Tibial artery (tissue), 4 donors: ENCODE measurements at regions not wholly inside any gene's neighbourhood (a gene's known extent, or its start where the extent isn't known, plus 50 kb on each side); places are given as distances from the start of the nearest gene placed in this dataset.
"Not testable (repeated sequence)": the region's sequence is repeated elsewhere in the genome, so short reads cannot be mapped to it uniquely, and the experiment has no call there.

Experiments used
- DNase-seq, 2 donors: peaks; one replicate each; pipeline ENCODE4 v3.0.0-alpha.2; 2019
- H3K27ac ChIP-seq, 2 donors: fragments of 200-600 bp; sonication (generic) in 1 of 2; 1 replicate in 1 of 2; 2 replicates in 1 of 2; pipeline ENCODE4 v1.5.1; 2018 to 2019; ENCODE audit warnings: mild to moderate bottlenecking in 1 of 2
- H3K27me3 ChIP-seq, 2 donors: fragments of 200-600 bp; sonication (generic) in 1 of 2; one replicate each; pipeline versions ENCODE4 v1.5.1 to v1.6.0; 2016 to 2019
- H3K36me3 ChIP-seq, 3 donors: fragments of 200-600 bp; sonication (generic) in 2 of 3; one replicate each; pipeline ENCODE4 v1.5.1; 2016 to 2019; ENCODE audit warnings: mild to moderate bottlenecking in 2 of 3
- H3K4me1 ChIP-seq, 4 donors: fragments of 200-600 bp; sonication (generic) in 2 of 4; 1 replicate in 3 of 4; 2 replicates in 1 of 4; pipeline ENCODE4 v1.5.1; 2016 to 2019
- H3K4me3 ChIP-seq, 2 donors: fragments of 200-600 bp; sonication (generic) in 1 of 2; 1 replicate in 1 of 2; 2 replicates in 1 of 2; pipeline ENCODE4 v1.5.1; 2018 to 2019; ENCODE audit warnings: mild to moderate bottlenecking in 2 of 2
- H3K9me3 ChIP-seq, 3 donors: fragments of 200-600 bp; sonication (generic) in 1 of 3; one replicate each; pipeline ENCODE4 v1.5.1; 2016 to 2019
- CTCF ChIP-seq, 2 experiments: fragments of 200-600 bp in 1 of 2; fragments of 450-650 bp in 1 of 2; IDR thresholded peaks; one replicate each; pipeline ENCODE4 v1.5.1; 2017 to 2019; ENCODE audit warnings: antibody characterized with exemption in 2 of 2, mild to moderate bottlenecking in 1 of 2, moderate library complexity in 1 of 2
- intact Hi-C: fragments of 100-400 bp; cut with DNase I; formaldehyde crosslinking; loops from one replicate; pipeline ENCODE4 v1.15.0; 2023; ENCODE audit warnings: low total_unique reads

- intact Hi-C loops = no loop called here
- Histone ChIP-seq H3K27ac (no peak overlapping the region), H3K4me1 (no peaks in the 10 kb centered on the region), H3K27me3 (peaks cover 0 to 6% of the 10 kb centered on the region in 2 donors), H3K36me3 (no peaks in the 10 kb centered on the region), H3K4me3 (no peak overlapping the region), H3K9me3 (no peaks in the 10 kb centered on the region)
- no peak for DNase-seq
- TF ChIP-seq CTCF (IDR thresholded peaks at IDR 0.05) = no peak
Measured at GRCh38 chr17:34474706-34475105, 104.7 kb upstream of the TMEM132E start.

GRCh38 chr17:34472363-34472762 lies 107.0 kb upstream of the TMEM132E start:
- Histone ChIP-seq H3K4me1 (no peaks in the 10 kb centered on the region), H3K27ac (no peak overlapping the region), H3K9me3 (no peaks in the 10 kb centered on the region), H3K27me3 (peaks cover 0 to 7% of the 10 kb centered on the region in 2 donors), H3K4me3 (no peak overlapping the region), H3K36me3 (no peaks in the 10 kb centered on the region)
- TF ChIP-seq CTCF (IDR thresholded peaks at IDR 0.05) = no peak
- DNase-seq = no peak
- intact Hi-C loops = no loop called here

GRCh38 chr17:34471278-34471677 lies 108.1 kb upstream of the TMEM132E start:
- H3K4me1 ChIP-seq, H3K27ac ChIP-seq, H3K4me3 ChIP-seq, intact Hi-C loops, H3K36me3 ChIP-seq, DNase-seq, H3K9me3 ChIP-seq: not testable (repeated sequence)
- peaks cover 0 to 14% of the 10 kb centered on the region in 2 donors for H3K27me3 ChIP-seq

GRCh38 chr17:34465789-34466188 lies 102.8 kb upstream of the CCL1 start:
- DNase-seq = no peak
- Histone ChIP-seq H3K4me1 (no peaks in the 10 kb centered on the region), H3K36me3 (no peaks in the 10 kb centered on the region), H3K27me3 (peaks cover 0 to 22% of the 10 kb centered on the region in 2 donors), H3K4me3 (no peak overlapping the region), H3K27ac (no peak overlapping the region), H3K9me3 (no peaks in the 10 kb centered on the region)
- no peak for TF ChIP-seq CTCF (IDR thresholded peaks at IDR 0.05)
- intact Hi-C loops = no loop called here

- intact Hi-C loops = no loop called here
- H3K4me3 ChIP-seq = no peak overlapping the region
- no peak for TF ChIP-seq CTCF (IDR thresholded peaks at IDR 0.05)
- H3K27me3 ChIP-seq = peaks cover 0 to 21% of the 10 kb centered on the region in 2 donors
- H3K4me1 ChIP-seq = no peaks in the 10 kb centered on the region
- H3K36me3 ChIP-seq = no peaks in the 10 kb centered on the region
- no peak overlapping the region for H3K27ac ChIP-seq
- no peak for DNase-seq
- no peaks in the 10 kb centered on the region for H3K9me3 ChIP-seq
Measured at GRCh38 chr17:34464812-34465211, 101.8 kb upstream of the CCL1 start.

GRCh38 chr17:34458266-34458665 lies 95.2 kb upstream of the CCL1 start:
- TF ChIP-seq CTCF (IDR thresholded peaks at IDR 0.05) = no peak
- H3K27me3 ChIP-seq = peaks cover 0 to 18% of the 10 kb centered on the region in 2 donors

More at GRCh38 chr17:34458266-34458665, 95.2 kb upstream of the CCL1 start:
- Histone ChIP-seq H3K36me3 (no peaks in the 10 kb centered on the region), H3K4me1 (no peaks in the 10 kb centered on the region), H3K27ac (no peak overlapping the region), H3K4me3 (no peak overlapping the region), H3K9me3 (no peaks in the 10 kb centered on the region)
- DNase-seq = no peak
- intact Hi-C loops = no loop called here
